ENCODE measurements at regions not wholly inside any gene's neighbourhood (a gene's known extent, or its start where the extent isn't known, plus 50 kb on each side); places are given as distances from the start of the nearest gene placed in this dataset.
"Not testable (repeated sequence)": the region's sequence is repeated elsewhere in the genome, so short reads cannot be mapped to it uniquely, and the experiment has no call there.

DNA sequence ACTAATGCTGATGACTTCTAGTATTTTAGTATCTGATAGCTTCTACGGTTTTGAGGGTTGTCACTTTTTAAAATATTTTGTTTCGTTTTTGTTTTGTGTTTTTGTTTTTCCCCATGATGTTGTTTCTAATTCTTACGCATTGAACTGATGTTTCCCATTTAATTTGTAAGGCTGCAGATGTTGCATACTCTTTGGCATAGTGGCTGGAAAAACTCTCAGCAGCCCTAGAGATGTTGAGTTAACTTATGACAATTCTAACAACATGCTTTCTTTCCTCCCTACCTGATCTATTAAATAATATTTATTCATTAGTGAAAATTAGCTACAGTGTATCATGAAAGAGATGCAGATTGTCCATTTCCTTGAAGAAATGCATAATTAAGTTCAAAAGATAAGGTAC is 559.3 kb upstream of the GRM7 start:
- Histone ChIP-seq H3K36me3 (no peaks in the 10 kb centered on the region), H3K4me3 (no peak overlapping the region), H3K27me3 (no peaks in the 10 kb centered on the region), H3K27ac (no peak overlapping the region), H3K9me3 (peaks cover 0 to 40% (median 17%) of the 10 kb centered on the region in 11 donors), H3K4me1 (no peaks in the 10 kb centered on the region)
- no peak for TF ChIP-seq CTCF (IDR thresholded peaks at IDR 0.05)
- WGBS, 2 donors, result 72 to 73% methylated on average over 3 of the region's 3 CpGs
- no peak for ATAC-seq
- intact Hi-C loops (cut with DNase I), result no loop called here
- DNase-seq, result no peak

DNA sequence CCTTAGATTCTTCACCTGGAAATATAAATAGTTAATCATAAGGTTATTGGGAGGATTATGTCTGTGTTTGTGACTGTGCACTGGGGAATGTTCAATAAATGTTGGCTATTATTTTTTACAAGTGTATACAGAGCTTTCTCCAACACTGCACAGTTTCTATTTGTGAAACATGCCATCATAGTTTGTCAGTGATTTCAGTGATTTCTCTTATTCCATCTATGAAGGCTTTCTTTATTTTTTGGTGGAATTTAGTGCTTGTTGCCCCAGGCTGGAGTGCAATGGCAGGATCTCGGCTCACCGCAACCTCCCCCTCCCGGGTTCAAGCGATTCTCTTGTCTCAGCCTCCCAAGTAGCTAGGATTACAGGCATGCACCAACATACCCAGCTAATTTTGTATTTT is 545.0 kb upstream of the GRM7 start:
- H3K4me3 ChIP-seq, result no peak overlapping the region
- H3K27me3 ChIP-seq, result no peaks in the 10 kb centered on the region
- intact Hi-C loops (cut with DNase I), result no loop called here
- TF ChIP-seq CTCF (IDR thresholded peaks at IDR 0.05), result no peak
- H3K27ac ChIP-seq, result no peak overlapping the region
- no peaks in the 10 kb centered on the region for H3K4me1 ChIP-seq
- H3K36me3 ChIP-seq, result no peaks in the 10 kb centered on the region
- WGBS, 2 donors, result 89 to 90% methylated on average over 4 of the region's 4 CpGs
- peaks cover 0 to 8% (median 0%) of the 10 kb centered on the region in 11 donors for H3K9me3 ChIP-seq
- no peak for ATAC-seq
- DNase-seq, result no peak

- Histone ChIP-seq H3K27me3 (no peaks in the 10 kb centered on the region), H3K9me3 (no peaks in the 10 kb centered on the region), H3K4me3 (no peak overlapping the region), H3K36me3 (no peaks in the 10 kb centered on the region), H3K4me1 (no peaks in the 10 kb centered on the region), H3K27ac (no peak overlapping the region)
- intact Hi-C loops (cut with DNase I), result no loop called here
- DNase-seq (no peak), ATAC-seq (no peak)
- no peak for TF ChIP-seq CTCF (IDR thresholded peaks at IDR 0.05)
- WGBS, 2 donors, result 73 to 79% methylated on average over 3 of the region's 3 CpGs
Observed at GRCh38 chr3:6321999-6322398, 538.9 kb upstream of the GRM7 start.

GRCh38 chr3:6326771-6327170 is 534.1 kb upstream of the GRM7 start:
- DNase-seq (no peak), ATAC-seq (no peak)
- TF ChIP-seq CTCF (IDR thresholded peaks at IDR 0.05), result no peak
- H3K36me3 ChIP-seq, result no peaks in the 10 kb centered on the region
- no peaks in the 10 kb centered on the region for H3K27me3 ChIP-seq
- no peak overlapping the region for H3K27ac ChIP-seq
- no peak overlapping the region for H3K4me3 ChIP-seq
- intact Hi-C loops (cut with DNase I), result no loop called here
- peaks cover 0 to 10% (median 0%) of the 10 kb centered on the region in 11 donors for H3K9me3 ChIP-seq
- 32 to 45% methylated on average over 6 of the region's 6 CpGs for WGBS, 2 donors
- H3K4me1 ChIP-seq, result no peaks in the 10 kb centered on the region

DNA sequence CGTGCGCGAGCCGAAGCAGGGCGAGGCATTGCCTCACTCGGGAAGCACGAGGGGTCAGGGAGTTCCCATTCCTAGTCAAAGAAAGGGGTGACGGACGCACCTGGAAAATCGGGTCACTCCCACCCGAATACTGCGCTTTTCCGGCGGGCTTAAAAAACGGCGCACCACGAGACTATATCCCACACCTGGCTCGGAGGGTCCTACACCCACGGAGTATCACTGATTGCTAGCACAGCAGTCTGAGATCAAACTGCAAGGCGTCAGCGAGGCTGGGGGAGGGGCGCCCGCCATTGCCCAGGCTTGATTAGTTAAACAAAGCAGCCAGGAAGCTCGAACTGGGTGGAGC is 520.0 kb upstream of the GRM7 start:
- DNase-seq; H3K27me3 ChIP-seq; H3K27ac ChIP-seq; intact Hi-C loops (cut with DNase I); ATAC-seq; H3K4me1 ChIP-seq; H3K36me3 ChIP-seq; H3K4me3 ChIP-seq: not testable (repeated sequence)
- peaks cover 0 to 14% (median 0%) of the 10 kb centered on the region in 11 donors for H3K9me3 ChIP-seq
- 90 to 97% methylated on average over 24 of the region's 24 CpGs for WGBS, 2 donors

Measured in heart right ventricle (tissue), 16 donors.